ENCODE measurements at regions not wholly inside any gene's neighbourhood (a gene's known extent, or its start where the extent isn't known, plus 50 kb on each side); places are given as distances from the start of the nearest gene placed in this dataset.
"Not testable (repeated sequence)": the region's sequence is repeated elsewhere in the genome, so short reads cannot be mapped to it uniquely, and the experiment has no call there.

DNA sequence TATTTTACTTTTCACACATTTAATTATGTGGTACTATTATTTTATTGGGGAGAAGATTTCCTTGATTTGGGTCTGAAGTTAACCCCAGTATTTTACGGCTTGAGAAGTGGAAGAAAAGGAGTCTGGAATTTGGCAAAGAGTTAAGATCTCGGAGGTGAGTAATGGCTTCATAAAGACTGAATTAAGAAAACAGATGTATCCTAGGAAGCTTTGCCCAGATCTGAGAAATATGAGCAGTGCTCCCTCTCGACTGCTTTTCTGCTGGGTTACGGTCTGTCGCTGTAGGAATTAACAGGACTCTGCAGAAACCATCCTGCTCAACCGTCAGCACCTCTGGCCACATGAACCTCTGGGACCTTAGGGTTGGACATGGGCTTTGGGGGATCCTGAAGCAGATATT lies 163.6 kb upstream of the NDN start:
- DNase-seq (ENCODE audit: low spot score): no peak

DNA sequence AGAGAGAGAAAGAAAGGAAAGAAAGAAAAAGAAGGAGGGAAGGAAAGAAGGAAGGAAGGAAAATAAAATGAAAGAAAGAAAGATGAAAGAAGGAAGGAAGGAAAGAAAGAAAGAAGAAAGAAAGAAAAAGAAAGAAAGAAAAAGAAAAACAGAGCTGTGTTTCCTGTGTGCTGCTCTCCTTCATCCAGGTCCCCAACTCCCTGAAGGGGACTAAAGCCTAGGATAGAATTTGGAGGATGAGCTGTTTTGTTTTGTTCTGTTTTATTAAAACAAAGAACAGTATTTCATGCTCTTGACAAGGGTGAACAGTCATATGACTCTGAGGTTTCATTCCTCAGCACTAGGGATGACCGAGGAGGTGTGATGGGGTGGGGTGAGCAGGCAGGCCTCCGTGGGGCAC lies 164.8 kb upstream of the NDN start:
- no peak for DNase-seq (ENCODE audit: low spot score)

DNA sequence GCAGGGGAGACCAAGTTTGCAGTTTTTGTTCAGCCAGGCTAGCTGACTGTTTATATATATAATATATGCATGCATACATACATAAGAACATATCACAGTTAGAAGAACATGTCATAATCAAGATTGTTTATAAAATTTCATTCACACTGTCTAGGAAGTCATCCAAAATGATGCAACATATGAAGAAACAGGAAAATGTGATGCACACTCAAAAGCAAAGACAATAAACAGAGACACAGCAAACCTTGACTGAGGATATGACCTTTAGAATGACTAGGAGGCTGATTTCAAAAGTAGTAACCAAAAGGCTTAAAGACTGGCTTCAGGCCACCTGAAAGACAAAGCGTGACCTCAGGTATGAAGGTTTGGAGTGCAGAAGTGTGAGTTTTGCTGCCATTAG lies 166.2 kb upstream of the NDN start:
- DNase-seq (ENCODE audit: low spot score): no peak

- DNase-seq (ENCODE audit: low spot score): no peak
These were observed 167.3 kb upstream of the NDN start for GRCh38 chr15:23854203-23854911.

GRCh38 chr15:23854912-23855659 lies 168.0 kb upstream of the NDN start:
- DNase-seq (ENCODE audit: low spot score): no peak

GRCh38 chr15:23855947-23856346 lies 168.8 kb upstream of the NDN start:
- DNase-seq (ENCODE audit: low spot score): no peak

- DNase-seq (ENCODE audit: low spot score): peak; percentile 56
These were observed 170.0 kb upstream of the NDN start for GRCh38 chr15:23857028-23857641.

DNA sequence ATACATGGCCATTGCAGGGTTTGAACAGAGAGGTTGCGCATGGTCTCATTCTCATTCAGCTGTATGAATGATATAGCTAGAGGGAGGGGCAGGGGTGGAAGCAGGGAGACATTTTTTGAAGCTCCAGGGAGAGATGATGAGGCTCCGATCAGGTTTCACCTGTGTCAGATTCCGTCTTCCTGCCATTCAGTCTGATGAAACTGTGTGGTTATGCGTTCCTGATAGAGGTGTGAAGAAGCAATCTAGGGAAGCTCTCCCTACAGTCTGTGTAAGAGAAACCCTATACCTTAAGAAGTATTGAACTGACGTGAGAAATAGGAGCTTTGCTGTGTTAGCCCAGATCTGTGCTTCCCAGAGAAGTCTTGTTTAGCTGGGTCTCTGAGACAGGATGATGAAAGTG lies 171.9 kb upstream of the NDN start:
- no peak for DNase-seq (ENCODE audit: low spot score)

- no peak for DNase-seq (ENCODE audit: low spot score)
These were observed 173.5 kb upstream of the NDN start for GRCh38 chr15:23860290-23861245.

GRCh38 chr15:23866832-23867231 lies 179.7 kb upstream of the NDN start:
- DNase-seq (ENCODE audit: low spot score): peak; percentile 48

DNA sequence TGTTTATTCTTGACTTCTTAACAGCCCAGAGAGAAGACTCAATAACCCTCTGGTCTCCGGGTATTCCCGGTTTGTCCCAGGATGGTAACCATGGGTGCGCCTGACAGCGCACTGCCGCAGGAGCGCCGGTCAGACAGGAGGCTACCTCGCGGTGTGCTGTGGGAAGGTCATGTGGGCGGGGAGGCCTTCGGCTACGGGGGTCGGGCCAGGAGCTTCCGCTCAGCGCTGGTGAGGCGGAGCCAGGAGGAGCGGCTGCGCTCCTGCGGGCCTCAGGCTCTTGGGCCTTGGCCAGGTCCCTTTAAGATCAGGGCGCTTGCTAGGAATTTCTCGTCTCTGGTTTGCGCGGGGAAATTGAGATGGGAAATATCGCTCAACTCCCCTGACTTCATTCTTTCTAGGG lies 182.3 kb upstream of the NDN start:
- no peak for DNase-seq (ENCODE audit: low spot score)

DNA sequence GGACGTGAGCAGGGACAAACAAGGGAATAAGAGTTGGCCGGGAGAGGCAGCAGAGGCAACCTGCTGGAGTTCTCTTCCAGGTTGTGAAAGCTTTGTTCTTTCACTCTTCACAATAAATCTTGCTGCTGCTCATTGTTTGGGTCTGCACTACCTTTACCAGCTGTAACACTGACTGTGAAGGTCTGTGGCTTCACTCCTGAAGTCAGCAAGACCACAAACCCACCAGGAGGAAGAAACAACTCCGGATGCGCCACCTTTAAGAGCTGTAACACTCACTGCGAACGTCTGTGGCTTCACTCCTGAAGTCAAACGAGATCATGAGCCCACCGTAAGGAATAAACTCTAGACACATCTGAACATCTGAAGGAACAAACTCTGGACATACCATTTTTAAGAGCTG lies 186.5 kb upstream of the NDN start:
- not testable (repeated sequence) for DNase-seq (ENCODE audit: low spot score)

- peak; percentile 43 for DNase-seq (ENCODE audit: low spot score)
These were observed 190.7 kb upstream of the NDN start for GRCh38 chr15:23877502-23878412.

DNA sequence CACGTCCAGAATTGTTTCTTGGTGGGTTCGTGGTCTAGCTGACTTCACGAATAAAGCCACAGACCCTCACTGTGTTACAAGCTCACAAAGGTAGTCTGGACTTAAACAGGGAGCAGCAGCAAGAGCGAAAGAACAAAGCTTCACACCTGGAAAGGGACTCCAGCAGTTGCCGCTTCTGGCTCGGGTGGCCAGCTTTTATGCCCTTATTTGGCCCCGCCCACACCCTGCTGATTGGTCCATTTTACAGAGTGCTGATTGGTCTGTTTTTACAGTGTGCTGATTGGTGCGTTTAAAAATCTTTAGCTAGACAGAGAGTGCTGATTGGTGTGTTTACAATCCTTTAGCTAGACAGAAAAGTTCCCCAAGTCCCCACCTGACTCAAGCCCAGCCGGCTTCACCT lies 194.2 kb upstream of the NDN start:
- DNase-seq (ENCODE audit: low spot score): no peak

GRCh38 chr15:23890218-23890617 lies 203.1 kb upstream of the NDN start:
- DNase-seq (ENCODE audit: low spot score): no peak

DNA sequence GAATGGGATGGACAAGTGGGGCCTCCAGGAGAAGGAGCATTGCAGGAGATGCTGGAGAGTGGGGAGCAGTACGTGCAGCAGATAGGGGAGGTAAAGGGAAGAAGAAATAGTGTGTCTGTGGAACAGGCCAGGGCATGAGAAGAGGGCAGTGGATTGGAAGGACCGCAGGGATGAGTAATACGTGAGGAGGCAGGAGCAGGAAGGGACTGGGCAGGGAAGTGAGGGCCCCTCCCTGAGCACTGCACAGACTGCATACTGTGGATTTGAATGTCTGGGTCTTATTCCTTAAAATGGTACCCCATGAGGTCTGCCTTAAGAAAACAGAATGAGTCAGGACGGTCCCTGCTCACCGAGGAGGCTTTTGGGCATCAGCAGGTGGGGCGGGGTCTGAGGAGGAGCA lies 210.0 kb upstream of the NDN start:
- DNase-seq (ENCODE audit: low spot score): no peak

DNA sequence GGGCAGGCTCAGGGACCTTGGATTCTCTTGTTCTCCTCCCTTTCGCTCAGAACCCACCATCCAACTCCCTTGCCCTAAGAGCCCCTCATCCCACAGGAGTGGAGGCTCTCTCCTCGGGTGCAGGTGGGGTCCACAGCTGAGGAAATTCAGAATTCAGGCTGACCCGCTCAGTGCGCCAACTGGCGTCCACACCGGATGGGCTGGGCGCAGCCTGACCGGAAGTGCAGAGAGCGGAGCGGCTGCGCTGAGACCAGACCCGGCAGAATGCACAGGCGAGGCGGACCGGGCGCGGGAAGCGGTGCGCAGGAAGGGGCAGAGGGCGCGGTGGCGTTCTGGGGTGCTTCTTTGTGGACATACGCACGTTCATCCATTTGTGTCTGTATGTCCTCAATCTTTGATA lies 210.4 kb upstream of the NDN start:
- no peak for DNase-seq (ENCODE audit: low spot score)

DNA sequence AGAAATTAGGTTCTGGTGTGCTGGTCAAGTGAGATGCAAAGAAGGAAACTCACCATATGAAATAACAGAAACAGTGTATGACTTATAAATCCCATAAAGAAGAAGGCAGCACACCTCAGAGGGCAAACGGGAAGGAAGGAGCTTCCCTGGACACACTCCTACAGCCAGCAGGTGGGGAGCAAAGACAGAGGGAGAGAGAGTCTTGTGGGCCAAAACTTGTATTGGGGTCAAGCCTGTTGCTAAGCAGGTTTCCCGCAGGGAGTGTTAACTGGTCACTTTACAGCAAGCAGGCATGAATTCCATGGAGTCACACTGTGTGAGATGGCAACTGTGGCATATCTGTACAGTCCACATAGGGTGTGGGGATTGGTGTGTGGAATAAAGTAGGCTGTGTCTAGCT lies 222.9 kb upstream of the NDN start:
- DNase-seq (ENCODE audit: low spot score): no peak

DNA sequence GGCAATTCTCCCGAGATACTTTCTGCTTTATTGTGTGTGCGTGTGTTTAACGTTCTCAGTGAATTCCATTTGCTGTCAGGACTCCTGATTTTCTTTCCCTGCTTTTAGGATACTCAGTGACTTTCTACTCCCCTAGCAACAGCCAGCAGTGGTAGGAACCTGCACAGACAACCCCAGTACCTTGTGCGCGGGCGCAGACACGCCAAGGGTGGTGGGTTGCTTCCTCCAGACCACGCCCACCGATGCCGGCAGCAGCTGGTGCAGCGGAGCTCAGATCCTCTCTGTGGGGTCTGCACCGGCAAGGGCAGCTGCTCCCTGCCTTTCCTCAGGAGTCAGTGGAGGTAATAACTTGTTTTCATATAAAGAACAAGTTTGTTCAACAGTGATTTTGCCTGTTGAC lies 225.1 kb upstream of the NDN start:
- DNase-seq (ENCODE audit: low spot score): no peak

DNA sequence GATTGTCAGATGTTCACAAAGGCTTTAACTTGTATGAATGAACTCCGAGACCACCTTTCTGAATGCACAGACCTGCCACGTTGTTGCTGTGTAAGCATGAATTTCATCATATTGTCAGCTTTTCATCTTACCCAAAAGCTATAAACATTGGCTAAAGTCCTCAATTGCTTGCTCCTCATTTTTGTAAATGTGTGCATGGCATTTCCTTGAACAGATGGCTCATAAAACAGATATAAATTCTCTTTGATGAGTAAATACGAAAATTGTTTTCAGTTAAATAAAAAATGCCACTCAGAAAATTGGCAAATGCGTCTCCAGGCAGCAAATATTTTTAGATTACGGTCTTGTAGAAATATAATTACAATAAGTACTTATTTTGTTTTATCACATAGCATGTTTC lies 226.0 kb upstream of the NDN start:
- DNase-seq (ENCODE audit: low spot score): no peak

GRCh38 chr15:23913635-23914034 lies 226.5 kb upstream of the NDN start:
- no peak for DNase-seq (ENCODE audit: low spot score)

Data from Ammon's horn (tissue), 1 donor.